Liver (tissue), 8 donors: ENCODE measurements at regions not wholly inside any gene's neighbourhood (a gene's known extent, or its start where the extent isn't known, plus 50 kb on each side); places are given as distances from the start of the nearest gene placed in this dataset.

Source experiments
- DNase-seq: peaks from one replicate; pipeline ENCODE4 v3.0.0-alpha.2; 2017; ENCODE audit warnings: low spot score
- H3K27ac ChIP-seq, 2 donors: one replicate each; pipeline ENCODE4 v1.7.0; 2013; ENCODE audit warnings: inconsistent platforms in 2 of 2, low read length in 2 of 2, control low read depth in 1 of 2, low read depth in 1 of 2, mild to moderate bottlenecking in 1 of 2
- H3K27me3 ChIP-seq, 4 donors: one replicate each; pipeline versions ENCODE4 v1.6.1 to v1.7.0; 2013; ENCODE audit warnings: low read length in 3 of 4, inconsistent platforms in 1 of 4, mild to moderate bottlenecking in 1 of 4, moderate library complexity in 1 of 4; ENCODE audit not compliant: control insufficient read depth in 4 of 4, insufficient read depth in 4 of 4
- H3K36me3 ChIP-seq, 4 donors: one replicate each; pipeline versions ENCODE4 v1.6.1 to v1.7.0; 2013; ENCODE audit warnings: low read length in 3 of 4, mild to moderate bottlenecking in 3 of 4, low read depth in 1 of 4, moderate library complexity in 1 of 4; ENCODE audit not compliant: control insufficient read depth in 4 of 4, insufficient read depth in 3 of 4
- H3K4me1 ChIP-seq, 4 donors: one replicate each; pipeline versions ENCODE4 v1.6.1 to v1.7.0; 2013; ENCODE audit warnings: low read length in 3 of 4, mild to moderate bottlenecking in 3 of 4, moderate library complexity in 1 of 4; ENCODE audit not compliant: control insufficient read depth in 4 of 4, insufficient read depth in 4 of 4
- H3K4me3 ChIP-seq, 3 donors: one replicate each; pipeline versions ENCODE4 v1.6.1 to v1.7.0; 2013; ENCODE audit warnings: low read length in 3 of 3, control low read depth in 1 of 3, low read depth in 1 of 3, mild to moderate bottlenecking in 1 of 3
- H3K9ac ChIP-seq, 2 donors: one replicate each; pipeline ENCODE4 v1.7.0; 2013; ENCODE audit warnings: low read length in 2 of 2, mild to moderate bottlenecking in 2 of 2, moderate library complexity in 2 of 2, control low read depth in 1 of 2, low read depth in 1 of 2
- H3K9me3 ChIP-seq, 4 donors: one replicate each; pipeline versions ENCODE4 v1.6.1 to v1.7.0; 2013; ENCODE audit warnings: low read length in 3 of 4; ENCODE audit not compliant: control insufficient read depth in 4 of 4
- EGR1 ChIP-seq, 2 donors: IDR thresholded peaks; 2 replicates each; pipeline ENCODE4 v1.6.1; 2016 to 2018; ENCODE audit warnings: antibody characterized with exemption in 2 of 2, low read depth in 2 of 2
- FOXA1 ChIP-seq: IDR thresholded peaks from 2 replicates; pipeline ENCODE4 v1.6.1; 2016; ENCODE audit warnings: antibody characterized with exemption
- GABPA ChIP-seq, 2 donors: IDR thresholded peaks in 1 of 2; conservative IDR thresholded peaks in 1 of 2; 2 replicates each; pipeline ENCODE4 v1.6.1; 2016; ENCODE audit warnings: antibody characterized with exemption in 2 of 2, mild to moderate bottlenecking in 1 of 2, moderate library complexity in 1 of 2
- HNF4A ChIP-seq, 2 donors: conservative IDR thresholded peaks; 2 replicates each; pipeline ENCODE4 v1.6.1; 2016; ENCODE audit warnings: antibody characterized with exemption in 2 of 2, mild to moderate bottlenecking in 2 of 2
- JUND ChIP-seq, 2 donors: IDR thresholded peaks; 2 replicates each; pipeline ENCODE4 v1.6.1; 2016; ENCODE audit warnings: antibody characterized with exemption in 2 of 2
- NR2F2 ChIP-seq: IDR thresholded peaks from 2 replicates; pipeline ENCODE4 v1.6.1; 2016; ENCODE audit warnings: antibody characterized with exemption
- RAD21 ChIP-seq, 2 donors: IDR thresholded peaks; 2 replicates each; pipeline ENCODE4 v1.6.1; 2016; ENCODE audit warnings: antibody characterized with exemption in 2 of 2, mild to moderate bottlenecking in 2 of 2
- RXRA ChIP-seq, 2 donors: IDR thresholded peaks; 2 replicates each; pipeline ENCODE4 v1.6.1; 2017 to 2018; ENCODE audit warnings: antibody characterized with exemption in 2 of 2, mild to moderate bottlenecking in 1 of 2
- SP1 ChIP-seq: IDR thresholded peaks from 2 replicates; pipeline ENCODE4 v1.6.1; 2018; ENCODE audit warnings: antibody characterized with exemption, mild to moderate bottlenecking
- TAF1 ChIP-seq: conservative IDR thresholded peaks from 2 replicates; pipeline ENCODE4 v1.6.1; 2016; ENCODE audit warnings: antibody characterized with exemption, mild to moderate bottlenecking
- YY1 ChIP-seq: IDR thresholded peaks from 2 replicates; pipeline ENCODE4 v1.6.1; 2016; ENCODE audit warnings: antibody characterized with exemption, mild to moderate bottlenecking
- WGBS: extraction: QIAGEN DNeasy Blood & Tissue Kit; methylation state at CpG from one replicate; pipeline ENCODE4 v1.1.7; 2013; 5-methylcytosine and 5-hydroxymethylcytosine counted together
- TF ChIP-seq, protein P1 (sequence below): IDR thresholded peaks from 2 replicates; pipeline ENCODE4 v1.6.1; 2016; ENCODE audit warnings: antibody characterized with exemption
- TF ChIP-seq, protein P2 (sequence below): fragments of 150-350 bp; IDR thresholded peaks from 2 replicates; pipeline ENCODE4 v1.5.1; 2017; ENCODE audit warnings: improper control_type of control experiment, low read depth, low read length; ENCODE audit not compliant: missing input control
- TF ChIP-seq, protein P3 (sequence below): IDR thresholded peaks from 2 replicates; pipeline ENCODE4 v1.6.1; 2016; ENCODE audit warnings: antibody characterized with exemption, mild to moderate bottlenecking
- TF ChIP-seq, protein P4 (sequence below): IDR thresholded peaks from 2 replicates; pipeline ENCODE4 v1.6.1; 2016; ENCODE audit warnings: antibody characterized with exemption
- TF ChIP-seq, protein P5 (sequence below): IDR thresholded peaks from 2 replicates; pipeline ENCODE4 v1.6.1; 2016; ENCODE audit warnings: antibody characterized with exemption
- donor health status: healthy.
- donor health status: healthy.
- donor health status: healthy.
- donor health status: healthy.
- donor health status: healthy.

DNA sequence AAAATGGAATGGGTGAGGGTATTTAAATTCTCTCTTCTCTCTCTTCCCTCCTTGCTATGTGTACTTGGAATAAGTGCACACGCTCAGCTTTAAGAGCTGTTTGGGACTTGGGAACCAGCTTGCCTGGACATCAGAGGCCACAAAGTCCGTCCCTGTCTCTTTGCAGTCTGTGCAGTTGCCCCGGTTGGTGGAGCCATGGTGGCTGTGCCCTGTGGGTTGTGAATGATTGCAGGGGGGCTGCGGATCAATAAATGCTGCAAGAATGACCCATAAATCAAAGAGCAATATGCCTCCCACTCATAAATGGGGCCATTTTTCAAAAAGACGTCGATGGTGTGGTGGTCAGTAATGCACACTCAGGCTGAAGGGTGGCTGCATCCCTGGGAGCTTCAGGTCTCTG is 135.1 kb upstream of the CST7 start:
- DNase-seq, result no peak
- no peak for TF ChIP-seq TAF1
- TF ChIP-seq, protein P1, sequence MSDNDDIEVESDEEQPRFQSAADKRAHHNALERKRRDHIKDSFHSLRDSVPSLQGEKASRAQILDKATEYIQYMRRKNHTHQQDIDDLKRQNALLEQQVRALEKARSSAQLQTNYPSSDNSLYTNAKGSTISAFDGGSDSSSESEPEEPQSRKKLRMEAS, result no peak
- TF ChIP-seq, protein P2, sequence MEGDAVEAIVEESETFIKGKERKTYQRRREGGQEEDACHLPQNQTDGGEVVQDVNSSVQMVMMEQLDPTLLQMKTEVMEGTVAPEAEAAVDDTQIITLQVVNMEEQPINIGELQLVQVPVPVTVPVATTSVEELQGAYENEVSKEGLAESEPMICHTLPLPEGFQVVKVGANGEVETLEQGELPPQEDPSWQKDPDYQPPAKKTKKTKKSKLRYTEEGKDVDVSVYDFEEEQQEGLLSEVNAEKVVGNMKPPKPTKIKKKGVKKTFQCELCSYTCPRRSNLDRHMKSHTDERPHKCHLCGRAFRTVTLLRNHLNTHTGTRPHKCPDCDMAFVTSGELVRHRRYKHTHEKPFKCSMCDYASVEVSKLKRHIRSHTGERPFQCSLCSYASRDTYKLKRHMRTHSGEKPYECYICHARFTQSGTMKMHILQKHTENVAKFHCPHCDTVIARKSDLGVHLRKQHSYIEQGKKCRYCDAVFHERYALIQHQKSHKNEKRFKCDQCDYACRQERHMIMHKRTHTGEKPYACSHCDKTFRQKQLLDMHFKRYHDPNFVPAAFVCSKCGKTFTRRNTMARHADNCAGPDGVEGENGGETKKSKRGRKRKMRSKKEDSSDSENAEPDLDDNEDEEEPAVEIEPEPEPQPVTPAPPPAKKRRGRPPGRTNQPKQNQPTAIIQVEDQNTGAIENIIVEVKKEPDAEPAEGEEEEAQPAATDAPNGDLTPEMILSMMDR, result no peak
- TF ChIP-seq, protein P3, sequence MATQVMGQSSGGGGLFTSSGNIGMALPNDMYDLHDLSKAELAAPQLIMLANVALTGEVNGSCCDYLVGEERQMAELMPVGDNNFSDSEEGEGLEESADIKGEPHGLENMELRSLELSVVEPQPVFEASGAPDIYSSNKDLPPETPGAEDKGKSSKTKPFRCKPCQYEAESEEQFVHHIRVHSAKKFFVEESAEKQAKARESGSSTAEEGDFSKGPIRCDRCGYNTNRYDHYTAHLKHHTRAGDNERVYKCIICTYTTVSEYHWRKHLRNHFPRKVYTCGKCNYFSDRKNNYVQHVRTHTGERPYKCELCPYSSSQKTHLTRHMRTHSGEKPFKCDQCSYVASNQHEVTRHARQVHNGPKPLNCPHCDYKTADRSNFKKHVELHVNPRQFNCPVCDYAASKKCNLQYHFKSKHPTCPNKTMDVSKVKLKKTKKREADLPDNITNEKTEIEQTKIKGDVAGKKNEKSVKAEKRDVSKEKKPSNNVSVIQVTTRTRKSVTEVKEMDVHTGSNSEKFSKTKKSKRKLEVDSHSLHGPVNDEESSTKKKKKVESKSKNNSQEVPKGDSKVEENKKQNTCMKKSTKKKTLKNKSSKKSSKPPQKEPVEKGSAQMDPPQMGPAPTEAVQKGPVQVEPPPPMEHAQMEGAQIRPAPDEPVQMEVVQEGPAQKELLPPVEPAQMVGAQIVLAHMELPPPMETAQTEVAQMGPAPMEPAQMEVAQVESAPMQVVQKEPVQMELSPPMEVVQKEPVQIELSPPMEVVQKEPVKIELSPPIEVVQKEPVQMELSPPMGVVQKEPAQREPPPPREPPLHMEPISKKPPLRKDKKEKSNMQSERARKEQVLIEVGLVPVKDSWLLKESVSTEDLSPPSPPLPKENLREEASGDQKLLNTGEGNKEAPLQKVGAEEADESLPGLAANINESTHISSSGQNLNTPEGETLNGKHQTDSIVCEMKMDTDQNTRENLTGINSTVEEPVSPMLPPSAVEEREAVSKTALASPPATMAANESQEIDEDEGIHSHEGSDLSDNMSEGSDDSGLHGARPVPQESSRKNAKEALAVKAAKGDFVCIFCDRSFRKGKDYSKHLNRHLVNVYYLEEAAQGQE, result no peak
- TF ChIP-seq EGR1 (IDR thresholded peaks at IDR 0.05; ENCODE audit: low read depth in 2 of 2), result no peak
- TF ChIP-seq JUND (IDR thresholded peaks at IDR 0.05), result no peak
- no peak for TF ChIP-seq SP1
- TF ChIP-seq GABPA (IDR thresholded peaks at IDR 0.05 in 1 of 2, conservative IDR thresholded peaks at IDR 0.05 in 1 of 2), result no peak
- TF ChIP-seq, protein P4, sequence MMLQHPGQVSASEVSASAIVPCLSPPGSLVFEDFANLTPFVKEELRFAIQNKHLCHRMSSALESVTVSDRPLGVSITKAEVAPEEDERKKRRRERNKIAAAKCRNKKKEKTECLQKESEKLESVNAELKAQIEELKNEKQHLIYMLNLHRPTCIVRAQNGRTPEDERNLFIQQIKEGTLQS, result no peak
- no peak for TF ChIP-seq HNF4A (conservative IDR thresholded peaks at IDR 0.05)
- TF ChIP-seq, protein P5, sequence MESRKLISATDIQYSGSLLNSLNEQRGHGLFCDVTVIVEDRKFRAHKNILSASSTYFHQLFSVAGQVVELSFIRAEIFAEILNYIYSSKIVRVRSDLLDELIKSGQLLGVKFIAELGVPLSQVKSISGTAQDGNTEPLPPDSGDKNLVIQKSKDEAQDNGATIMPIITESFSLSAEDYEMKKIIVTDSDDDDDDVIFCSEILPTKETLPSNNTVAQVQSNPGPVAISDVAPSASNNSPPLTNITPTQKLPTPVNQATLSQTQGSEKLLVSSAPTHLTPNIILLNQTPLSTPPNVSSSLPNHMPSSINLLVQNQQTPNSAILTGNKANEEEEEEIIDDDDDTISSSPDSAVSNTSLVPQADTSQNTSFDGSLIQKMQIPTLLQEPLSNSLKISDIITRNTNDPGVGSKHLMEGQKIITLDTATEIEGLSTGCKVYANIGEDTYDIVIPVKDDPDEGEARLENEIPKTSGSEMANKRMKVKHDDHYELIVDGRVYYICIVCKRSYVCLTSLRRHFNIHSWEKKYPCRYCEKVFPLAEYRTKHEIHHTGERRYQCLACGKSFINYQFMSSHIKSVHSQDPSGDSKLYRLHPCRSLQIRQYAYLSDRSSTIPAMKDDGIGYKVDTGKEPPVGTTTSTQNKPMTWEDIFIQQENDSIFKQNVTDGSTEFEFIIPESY, result no peak
- TF ChIP-seq RAD21 (IDR thresholded peaks at IDR 0.05), result no peak
- TF ChIP-seq RXRA (IDR thresholded peaks at IDR 0.05), result no peak
- TF ChIP-seq FOXA1, result no peak
- TF ChIP-seq YY1, result no peak
- TF ChIP-seq NR2F2, result no peak
- Histone ChIP-seq H3K36me3 (no peaks in the 10 kb centered on the region), H3K4me3 (no peak overlapping the region), H3K27me3 (peaks cover 0 to 2% (median 0%) of the 10 kb centered on the region in 4 donors), H3K4me1 (no peaks in the 10 kb centered on the region), H3K27ac (no peak overlapping the region), H3K9ac (no peak overlapping the region), H3K9me3 (no peaks in the 10 kb centered on the region)
- 76% methylated on average over 6 of the region's 6 CpGs for WGBS
